SU-DHL-6 (cell line): ENCODE measurements at regions not wholly inside any gene's neighbourhood (a gene's known extent, or its start where the extent isn't known, plus 50 kb on each side); places are given as distances from the start of the nearest gene placed in this dataset.
A peak's percentile ranks its signal among the peaks of the same experiment; 100 is the strongest.
"Not testable (repeated sequence)": the region's sequence is repeated elsewhere in the genome, so short reads cannot be mapped to it uniquely, and the experiment has no call there.

ENCODE experiments used
- H2AFZ ChIP-seq: fragments of 200-600 bp; sonication (generic); 2 replicates; pipeline ENCODE4 v1.6.1; 2014; ENCODE audit warnings: low read depth, mild to moderate bottlenecking, moderate library complexity, mixed read lengths, antibody characterized with exemption, low read length; ENCODE audit not compliant: severe bottlenecking
- H3F3A ChIP-seq: fragments of 200-600 bp; shearing (Covaris generic); 2 replicates; pipeline ENCODE4 v1.6.0; 2016; ENCODE audit warnings: antibody characterized with exemption, mild to moderate bottlenecking; ENCODE audit not compliant: insufficient read depth
- H3K27ac ChIP-seq: fragments of 200-600 bp; sonication (generic); 2 replicates; pipeline ENCODE4 v1.5.1; 2016; ENCODE audit warnings: low read depth, mild to moderate bottlenecking, low read length, moderate library complexity, mixed read lengths
- H3K27me3 ChIP-seq: fragments of 200-600 bp; sonication (generic), shearing (Covaris generic); 2 replicates; pipeline ENCODE4 v1.6.0; 2014; ENCODE audit warnings: mild to moderate bottlenecking, low read length
- H3K36me3 ChIP-seq: fragments of 200-600 bp; sonication (generic); 2 replicates; pipeline ENCODE4 v1.6.1; 2014; ENCODE audit warnings: mild to moderate bottlenecking, low read length, mixed read lengths
- H3K4me2 ChIP-seq: fragments of 300-600, 200-600 bp; shearing (Covaris generic), sonication (generic); 2 replicates; pipeline ENCODE4 v1.6.0; 2014; ENCODE audit warnings: low read length, low read depth, mild to moderate bottlenecking; ENCODE audit not compliant: poor library complexity, severe bottlenecking
- H3K4me3 ChIP-seq: fragments of 200-600 bp; sonication (generic); 2 replicates; pipeline ENCODE4 v1.5.1; 2014; ENCODE audit warnings: antibody characterized with exemption, low read length, mild to moderate bottlenecking, mixed read lengths; ENCODE audit not compliant: insufficient read depth, poor library complexity, severe bottlenecking
- H3K79me2 ChIP-seq: fragments of 200-600 bp; sonication (generic); 2 replicates; pipeline ENCODE4 v1.6.1; 2014; ENCODE audit warnings: mild to moderate bottlenecking, low read length, moderate library complexity; ENCODE audit not compliant: insufficient read depth
- H3K9ac ChIP-seq: fragments of 200-600 bp; sonication (generic); 2 replicates; pipeline ENCODE4 v1.7.0; 2014; ENCODE audit warnings: mild to moderate bottlenecking, low read length
- H3K9me2 ChIP-seq: fragments of 200-600 bp; sonication (generic); replicated peaks from 2 replicates; pipeline ENCODE4 v1.6.1; 2014; ENCODE audit warnings: low read length; ENCODE audit not compliant: insufficient read depth
- H3K9me3 ChIP-seq: fragments of 200-600 bp; sonication (generic); 2 replicates; pipeline ENCODE4 v1.6.1; 2014; ENCODE audit warnings: low read length, mixed read lengths; ENCODE audit not compliant: insufficient read depth
- H4K20me1 ChIP-seq: fragments of 200-600 bp; sonication (generic); 2 replicates; pipeline ENCODE4 v1.6.1; 2014; ENCODE audit warnings: low read depth, mild to moderate bottlenecking, antibody characterized with exemption, low read length, moderate library complexity, mixed read lengths

GRCh38 chr20:26086195-26086594 lies 389.5 kb upstream of the ZNF337 start:
- H3F3A ChIP-seq, H3K27me3 ChIP-seq, H3K27ac ChIP-seq, H3K79me2 ChIP-seq, H3K4me3 ChIP-seq, H3K36me3 ChIP-seq, H3K4me2 ChIP-seq, H3K9ac ChIP-seq, H4K20me1 ChIP-seq, H3K9me3 ChIP-seq, H2AFZ ChIP-seq, H3K9me2 ChIP-seq: not testable (repeated sequence)

GRCh38 chr20:26073972-26074371 lies 377.3 kb upstream of the ZNF337 start:
- not testable (repeated sequence) for H3K9me2 ChIP-seq, H3K9ac ChIP-seq

GRCh38 chr20:26059324-26059723 lies 362.7 kb upstream of the ZNF337 start:
- not testable (repeated sequence) for H3K9me3 ChIP-seq, H3K27ac ChIP-seq, H3K4me3 ChIP-seq, H4K20me1 ChIP-seq, H3K27me3 ChIP-seq, H3K79me2 ChIP-seq, H2AFZ ChIP-seq, H3K36me3 ChIP-seq, H3K9me2 ChIP-seq, H3K4me2 ChIP-seq, H3F3A ChIP-seq, H3K9ac ChIP-seq

More at GRCh38 chr20:26073972-26074371, 377.3 kb upstream of the ZNF337 start:
- not testable (repeated sequence) for H3K4me2 ChIP-seq, H3F3A ChIP-seq, H4K20me1 ChIP-seq, H3K27ac ChIP-seq, H3K79me2 ChIP-seq, H3K9me3 ChIP-seq, H3K27me3 ChIP-seq, H3K4me3 ChIP-seq, H3K36me3 ChIP-seq, H2AFZ ChIP-seq

- not testable (repeated sequence) for H3K4me2 ChIP-seq, H3K79me2 ChIP-seq, H3K9me2 ChIP-seq, H3K9ac ChIP-seq, H3K4me3 ChIP-seq, H4K20me1 ChIP-seq, H3K36me3 ChIP-seq, H3K27me3 ChIP-seq, H2AFZ ChIP-seq, H3F3A ChIP-seq, H3K27ac ChIP-seq, H3K9me3 ChIP-seq
Observed at GRCh38 chr20:26058446-26058845, 361.8 kb upstream of the ZNF337 start.

- H3F3A ChIP-seq, H3K79me2 ChIP-seq, H4K20me1 ChIP-seq, H2AFZ ChIP-seq, H3K27ac ChIP-seq, H3K27me3 ChIP-seq, H3K9ac ChIP-seq, H3K4me3 ChIP-seq, H3K36me3 ChIP-seq, H3K9me3 ChIP-seq, H3K9me2 ChIP-seq, H3K4me2 ChIP-seq: not testable (repeated sequence)
Observed at GRCh38 chr20:26057135-26057752, 360.6 kb upstream of the ZNF337 start.

GRCh38 chr20:26025792-26026191 lies 329.1 kb upstream of the ZNF337 start:
- not testable (repeated sequence) for H3K9me2 ChIP-seq, H3K27me3 ChIP-seq, H2AFZ ChIP-seq, H3K9ac ChIP-seq, H3K9me3 ChIP-seq, H4K20me1 ChIP-seq, H3F3A ChIP-seq, H3K4me2 ChIP-seq, H3K4me3 ChIP-seq, H3K79me2 ChIP-seq, H3K36me3 ChIP-seq, H3K27ac ChIP-seq

GRCh38 chr20:26010942-26011276 lies 314.3 kb upstream of the ZNF337 start:
- H3K79me2 ChIP-seq, H4K20me1 ChIP-seq: not testable (repeated sequence)

GRCh38 chr20:26010224-26010941 lies 313.7 kb upstream of the ZNF337 start:
- H3K36me3 ChIP-seq, H3K9me3 ChIP-seq, H3K27ac ChIP-seq, H2AFZ ChIP-seq, H3F3A ChIP-seq, H3K27me3 ChIP-seq, H3K79me2 ChIP-seq, H4K20me1 ChIP-seq, H3K9me2 ChIP-seq: not testable (repeated sequence)
- Histone ChIP-seq H3K9ac (peak overlapping the region; percentile 61), H3K4me2 (peak overlapping the region; percentile 45), H3K4me3 (peak overlapping the region; percentile 57)

More at GRCh38 chr20:26010942-26011276, 314.3 kb upstream of the ZNF337 start:
- not testable (repeated sequence) for H3K27ac ChIP-seq, H3K27me3 ChIP-seq, H3K4me3 ChIP-seq, H3K4me2 ChIP-seq, H3K9me3 ChIP-seq, H3K9ac ChIP-seq, H2AFZ ChIP-seq, H3K36me3 ChIP-seq, H3K9me2 ChIP-seq, H3F3A ChIP-seq
